Stomach smooth muscle (tissue), 2 donors: ENCODE measurements at regions not wholly inside any gene's neighbourhood (a gene's known extent, or its start where the extent isn't known, plus 50 kb on each side); places are given as distances from the start of the nearest gene placed in this dataset.
"Not testable (repeated sequence)": the region's sequence is repeated elsewhere in the genome, so short reads cannot be mapped to it uniquely, and the experiment has no call there.

Experiments used
- H3K27ac ChIP-seq: one replicate; pipeline ENCODE4 v1.7.0; 2013; ENCODE audit warnings: mild to moderate bottlenecking, low read length, inconsistent platforms
- H3K27me3 ChIP-seq, 2 donors: one replicate each; pipeline ENCODE4 v1.7.0; 2013; ENCODE audit warnings: low read length in 2 of 2; ENCODE audit not compliant: insufficient read depth in 2 of 2, control insufficient read depth in 1 of 2
- H3K36me3 ChIP-seq, 2 donors: one replicate each; pipeline ENCODE4 v1.7.0; 2013; ENCODE audit warnings: low read length in 2 of 2; ENCODE audit not compliant: control insufficient read depth in 2 of 2, insufficient read depth in 2 of 2
- H3K4me1 ChIP-seq: one replicate; pipeline ENCODE4 v1.7.0; 2013; ENCODE audit warnings: low read length; ENCODE audit not compliant: control insufficient read depth, insufficient read depth
- H3K4me3 ChIP-seq, 2 donors: one replicate each; pipeline ENCODE4 v1.7.0; 2013; ENCODE audit warnings: low read length in 2 of 2
- H3K9ac ChIP-seq, 2 donors: one replicate each; pipeline ENCODE4 v1.7.0; 2013; ENCODE audit warnings: low read length in 2 of 2, mild to moderate bottlenecking in 1 of 2
- H3K9me3 ChIP-seq, 2 donors: one replicate each; pipeline ENCODE4 v1.7.0; 2013; ENCODE audit warnings: low read length in 2 of 2; ENCODE audit not compliant: control insufficient read depth in 2 of 2
- donor health status: healthy.
- donor health status: Pancreatic carcinoma.

DNA sequence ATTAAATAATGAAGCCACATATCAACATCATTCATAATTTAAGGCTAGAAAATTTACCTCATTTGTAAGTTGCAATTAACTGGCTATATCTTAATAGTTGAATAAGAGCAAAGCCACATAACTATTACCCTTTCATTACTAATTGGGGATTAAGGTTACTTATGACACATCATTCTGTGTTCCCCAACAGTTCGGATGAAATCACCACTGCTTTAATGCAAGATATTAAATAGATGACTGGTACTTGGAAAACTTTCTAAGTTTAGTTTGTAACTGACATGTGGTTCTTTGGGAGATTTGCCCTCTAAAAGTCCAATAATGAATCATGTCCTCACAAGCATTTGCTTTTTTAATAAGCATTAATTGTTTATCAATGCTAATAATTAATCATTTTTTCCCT lies 109.1 kb downstream of the MTERF1 start:
- Histone ChIP-seq H3K4me3 (no peak overlapping the region), H3K27ac (no peak overlapping the region), H3K36me3 (no peaks in the 10 kb centered on the region), H3K9me3 (no peaks in the 10 kb centered on the region), H3K9ac (no peak overlapping the region), H3K27me3 (no peaks in the 10 kb centered on the region), H3K4me1 (no peaks in the 10 kb centered on the region)

DNA sequence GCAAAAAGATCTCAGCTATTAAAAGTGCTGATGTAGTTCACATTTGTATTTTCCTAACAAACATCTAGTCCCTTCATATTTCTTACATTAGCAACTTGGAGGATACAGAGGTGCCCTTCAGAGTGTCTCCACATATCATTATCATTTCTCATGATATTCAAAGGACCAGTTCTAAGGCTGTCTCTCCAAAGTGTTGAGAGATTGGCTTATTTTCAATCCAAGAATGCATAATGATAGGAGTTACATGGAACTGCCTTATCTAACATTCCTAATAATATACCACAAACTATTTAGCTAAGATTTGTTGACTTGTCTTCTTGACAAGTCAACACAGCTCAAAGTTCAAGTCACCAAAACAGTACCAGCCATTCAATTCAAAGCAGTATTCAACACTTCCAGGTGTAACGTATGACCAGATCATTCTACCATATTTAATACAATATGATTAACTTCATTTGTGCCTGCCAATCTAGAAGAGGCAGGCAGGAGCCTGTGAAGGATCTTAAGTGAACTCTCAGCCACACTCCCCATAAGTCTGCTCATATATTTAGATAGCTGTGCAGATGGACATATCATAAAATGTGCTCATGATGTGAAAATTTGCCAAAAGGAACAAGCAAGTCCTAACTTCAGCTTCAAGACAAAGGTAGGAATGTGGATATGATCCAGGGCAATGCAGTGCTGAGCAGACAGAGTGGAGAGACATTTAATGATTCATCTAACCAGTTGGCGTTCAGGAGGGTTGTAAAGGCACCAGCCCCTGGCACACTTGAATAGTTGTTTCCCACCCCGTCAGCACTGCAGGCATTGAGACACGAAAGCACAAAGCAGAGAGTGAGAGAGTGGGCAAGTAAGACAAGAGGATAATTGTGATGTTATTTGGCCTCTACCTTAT lies 108.3 kb downstream of the MTERF1 start:
- Histone ChIP-seq H3K27me3 (no peaks in the 10 kb centered on the region), H3K27ac (no peak overlapping the region)

DNA sequence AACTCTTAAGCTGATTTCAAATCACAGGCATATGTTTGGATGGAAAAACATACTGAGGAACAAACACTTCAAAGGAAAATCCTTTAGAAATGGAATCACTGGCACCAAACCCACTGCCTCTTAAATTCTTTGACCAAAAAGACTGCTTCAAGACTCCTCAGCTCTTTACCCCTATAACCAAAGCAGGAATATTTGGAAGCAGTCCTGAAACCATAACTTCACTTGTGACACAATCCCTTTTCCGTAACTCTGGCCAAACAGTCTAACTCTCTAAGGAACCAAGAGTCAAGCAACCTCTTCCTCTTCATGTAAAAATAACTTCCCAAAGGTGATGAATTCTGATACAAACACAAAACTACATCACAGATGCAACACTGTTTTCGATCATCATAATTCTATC lies 104.3 kb downstream of the MTERF1 start:
- Histone ChIP-seq H3K9me3 (no peaks in the 10 kb centered on the region), H3K4me3 (no peak overlapping the region), H3K36me3 (no peaks in the 10 kb centered on the region), H3K27ac (no peak overlapping the region), H3K9ac (no peak overlapping the region), H3K27me3 (no peaks in the 10 kb centered on the region), H3K4me1 (no peaks in the 10 kb centered on the region)

More for the DNA sequence above, 108.3 kb downstream of the MTERF1 start:
- no peaks in the 10 kb centered on the region for H3K4me1 ChIP-seq
- no peak overlapping the region for H3K9ac ChIP-seq
- no peaks in the 10 kb centered on the region for H3K9me3 ChIP-seq
- no peaks in the 10 kb centered on the region for H3K36me3 ChIP-seq
- H3K4me3 ChIP-seq: no peak overlapping the region

DNA sequence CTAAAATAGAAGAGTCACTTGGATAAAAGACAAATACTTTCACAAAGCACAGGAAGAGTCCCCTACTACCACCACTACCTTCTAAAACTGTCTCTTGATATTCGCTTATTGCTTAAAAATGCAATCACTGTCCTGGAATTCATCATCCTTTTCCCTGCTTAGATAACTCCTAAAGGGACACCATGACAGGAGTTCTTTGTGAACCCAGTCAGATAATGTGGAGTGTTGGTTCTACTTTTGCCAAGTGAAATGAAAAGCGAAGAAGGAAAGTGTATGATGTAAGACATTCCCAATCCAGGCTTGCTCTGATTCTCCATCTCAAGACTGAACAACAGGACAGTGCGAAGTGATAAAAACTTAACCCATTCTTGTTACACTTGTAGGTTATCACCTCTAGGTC lies 103.0 kb downstream of the MTERF1 start:
- Histone ChIP-seq H3K4me3 (no peak overlapping the region), H3K4me1 (no peaks in the 10 kb centered on the region), H3K27ac (no peak overlapping the region), H3K27me3 (no peaks in the 10 kb centered on the region), H3K9me3 (no peaks in the 10 kb centered on the region), H3K9ac (no peak overlapping the region), H3K36me3 (no peaks in the 10 kb centered on the region)

DNA sequence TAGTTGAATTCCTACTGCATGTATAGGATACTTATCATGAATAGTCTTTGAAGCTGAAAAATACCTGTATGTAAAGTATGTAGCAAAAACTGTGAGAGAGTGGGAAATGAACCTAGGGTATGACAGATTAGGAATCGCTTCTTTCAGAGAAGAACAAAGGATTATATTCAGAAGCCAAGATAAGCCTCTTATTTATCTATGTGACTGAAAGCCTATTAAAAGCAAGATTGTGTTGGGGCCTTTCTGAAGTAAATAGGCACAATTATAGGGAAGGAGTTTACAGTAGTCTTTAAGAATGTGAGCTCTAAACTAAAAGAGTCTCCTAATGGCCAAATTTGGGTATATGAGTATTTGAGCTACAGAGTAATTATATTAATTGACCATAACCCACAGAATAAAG lies 102.1 kb downstream of the MTERF1 start:
- Histone ChIP-seq H3K4me3 (no peak overlapping the region), H3K9ac (no peak overlapping the region), H3K27ac (no peak overlapping the region), H3K36me3 (no peaks in the 10 kb centered on the region), H3K9me3 (no peaks in the 10 kb centered on the region), H3K27me3 (no peaks in the 10 kb centered on the region), H3K4me1 (no peaks in the 10 kb centered on the region)

DNA sequence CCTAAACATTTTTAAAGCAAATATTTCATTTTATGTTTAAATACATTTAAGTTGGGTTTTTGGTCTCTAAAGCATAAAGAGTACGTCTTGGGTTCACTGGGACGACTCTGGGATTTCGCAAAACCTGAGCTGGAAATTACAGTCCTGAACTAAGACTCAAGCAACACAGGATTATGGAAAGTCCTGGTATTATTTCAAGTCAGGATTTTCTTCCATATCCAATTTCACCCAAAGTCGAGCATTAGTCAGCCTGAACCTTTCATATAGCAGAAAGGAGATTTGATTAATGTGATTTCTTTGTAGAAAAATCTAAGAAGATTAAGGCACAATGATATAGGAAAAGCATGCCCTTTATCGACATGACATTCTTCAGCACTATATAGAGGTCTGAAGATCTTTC lies 100.0 kb downstream of the MTERF1 start:
- Histone ChIP-seq H3K27ac (no peak overlapping the region), H3K4me1 (no peaks in the 10 kb centered on the region), H3K4me3 (no peak overlapping the region), H3K27me3 (no peaks in the 10 kb centered on the region), H3K36me3 (no peaks in the 10 kb centered on the region), H3K9me3 (no peaks in the 10 kb centered on the region), H3K9ac (no peak overlapping the region)

DNA sequence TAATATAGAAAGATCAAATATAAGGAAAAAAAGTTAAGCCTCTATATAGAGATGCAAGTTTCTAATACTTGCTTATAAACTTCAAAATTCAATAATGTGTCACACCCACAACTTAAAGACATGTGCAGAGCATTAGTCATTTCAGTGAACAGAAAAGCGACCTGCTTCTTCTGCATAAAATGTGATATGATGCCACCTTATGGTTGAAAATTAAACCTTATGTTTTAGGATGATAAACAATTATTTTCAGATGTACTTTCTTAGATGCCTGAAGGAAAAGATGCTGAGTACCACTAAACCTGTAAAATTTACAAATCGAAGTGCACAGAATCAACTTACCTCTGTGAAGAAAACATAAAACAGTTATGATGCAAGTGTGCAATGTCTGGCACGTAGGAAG lies 96.0 kb downstream of the MTERF1 start:
- Histone ChIP-seq H3K4me3 (no peak overlapping the region), H3K4me1 (no peaks in the 10 kb centered on the region), H3K27me3 (no peaks in the 10 kb centered on the region), H3K27ac (no peak overlapping the region), H3K36me3 (no peaks in the 10 kb centered on the region), H3K9me3 (no peaks in the 10 kb centered on the region), H3K9ac (no peak overlapping the region)

DNA sequence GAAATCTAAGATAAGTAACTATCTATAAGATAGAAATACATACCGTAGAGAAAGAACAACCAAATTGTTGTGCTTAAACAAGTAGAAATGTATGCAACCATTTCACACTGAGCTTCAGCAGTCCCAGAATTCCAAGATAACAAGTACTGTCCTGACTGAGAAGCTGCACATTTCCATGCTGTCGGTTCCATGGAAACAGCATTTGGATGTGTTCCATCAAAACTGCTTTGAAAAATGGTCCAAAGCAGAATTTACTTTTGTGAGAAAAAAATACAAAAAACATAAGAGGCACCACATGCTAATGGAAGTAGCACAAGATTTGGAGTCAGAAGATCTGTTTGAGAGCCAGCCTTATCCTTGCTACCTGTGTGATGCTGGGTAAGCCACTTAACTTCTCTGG lies 92.6 kb downstream of the MTERF1 start:
- H3K4me1 ChIP-seq: no peaks in the 10 kb centered on the region

DNA sequence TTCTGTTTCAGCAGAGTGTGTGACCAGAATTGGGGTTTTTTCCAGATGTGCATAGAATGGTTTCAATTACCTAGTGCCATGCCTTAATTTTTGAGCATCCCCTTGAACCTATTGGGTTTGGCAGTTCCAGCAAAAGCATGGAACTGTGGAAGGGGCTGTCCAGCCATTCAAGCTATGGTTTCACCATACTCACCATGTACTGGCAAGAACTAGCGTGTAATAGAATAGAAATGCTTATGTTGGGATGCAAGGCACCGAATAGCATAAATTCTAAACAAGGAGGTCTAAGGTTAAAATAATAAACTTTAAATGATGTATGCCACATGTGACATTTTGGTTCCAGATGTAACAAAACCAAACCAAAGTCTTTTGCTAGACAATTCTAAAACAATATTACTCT lies 91.4 kb downstream of the MTERF1 start:
- H3K4me3 ChIP-seq: no peak overlapping the region
- no peaks in the 10 kb centered on the region for H3K9me3 ChIP-seq
- no peak overlapping the region for H3K9ac ChIP-seq
- H3K27ac ChIP-seq: no peak overlapping the region
- H3K27me3 ChIP-seq: no peaks in the 10 kb centered on the region
- no peaks in the 10 kb centered on the region for H3K4me1 ChIP-seq
- no peaks in the 10 kb centered on the region for H3K36me3 ChIP-seq

More for the DNA sequence above, 92.6 kb downstream of the MTERF1 start:
- H3K27ac ChIP-seq: no peak overlapping the region
- H3K9ac ChIP-seq: no peak overlapping the region
- H3K27me3 ChIP-seq: no peaks in the 10 kb centered on the region
- no peaks in the 10 kb centered on the region for H3K36me3 ChIP-seq
- H3K4me3 ChIP-seq: no peak overlapping the region
- no peaks in the 10 kb centered on the region for H3K9me3 ChIP-seq

DNA sequence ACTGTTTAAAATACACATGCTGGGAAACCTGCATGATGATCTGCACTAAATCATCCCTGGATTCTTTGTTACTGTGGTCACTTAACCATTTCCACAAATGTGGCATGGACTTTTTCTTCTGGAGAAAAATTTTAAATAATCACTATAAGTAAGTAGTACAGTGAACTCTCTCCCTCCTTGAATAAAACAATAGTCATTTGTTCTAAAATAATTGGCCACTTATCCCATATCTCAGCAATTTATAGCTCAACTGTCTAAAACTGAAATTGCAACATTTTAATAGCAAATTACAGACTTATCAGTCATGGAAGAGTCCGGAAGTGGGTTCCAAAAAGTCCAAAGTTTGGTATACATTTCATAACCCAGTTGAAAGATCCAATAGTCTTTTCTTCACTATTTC lies 90.9 kb downstream of the MTERF1 start:
- Histone ChIP-seq H3K27ac (no peak overlapping the region), H3K9ac (no peak overlapping the region), H3K4me3 (no peak overlapping the region), H3K27me3 (no peaks in the 10 kb centered on the region), H3K36me3 (no peaks in the 10 kb centered on the region), H3K4me1 (no peaks in the 10 kb centered on the region), H3K9me3 (no peaks in the 10 kb centered on the region)

DNA sequence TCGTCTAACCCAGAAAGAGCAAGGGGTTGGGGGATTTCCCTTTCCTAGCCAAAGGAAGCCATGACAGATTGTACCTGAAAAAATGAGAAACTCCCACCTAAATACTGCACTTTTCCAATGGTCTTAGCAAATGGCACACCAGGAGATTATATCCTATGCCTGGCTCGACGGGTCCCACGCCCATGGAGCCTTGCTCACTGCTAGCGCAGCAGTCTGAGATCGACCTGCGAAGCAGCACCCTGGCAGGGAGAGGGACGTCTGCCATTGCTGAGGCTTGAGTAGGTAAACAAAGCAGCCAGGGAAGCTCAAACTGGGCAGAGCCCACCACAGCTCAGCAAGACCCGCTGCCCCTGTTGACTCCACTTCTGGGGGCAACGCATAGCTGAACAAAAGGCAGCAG lies 89.9 kb downstream of the MTERF1 start:
- H3K4me1 ChIP-seq, H3K27me3 ChIP-seq, H3K27ac ChIP-seq, H3K36me3 ChIP-seq, H3K9me3 ChIP-seq, H3K4me3 ChIP-seq, H3K9ac ChIP-seq: not testable (repeated sequence)
